ENCODE measurements at regions not wholly inside any gene's neighbourhood (a gene's known extent, or its start where the extent isn't known, plus 50 kb on each side); places are given as distances from the start of the nearest gene placed in this dataset.
"Not testable (repeated sequence)": the region's sequence is repeated elsewhere in the genome, so short reads cannot be mapped to it uniquely, and the experiment has no call there.

DNA sequence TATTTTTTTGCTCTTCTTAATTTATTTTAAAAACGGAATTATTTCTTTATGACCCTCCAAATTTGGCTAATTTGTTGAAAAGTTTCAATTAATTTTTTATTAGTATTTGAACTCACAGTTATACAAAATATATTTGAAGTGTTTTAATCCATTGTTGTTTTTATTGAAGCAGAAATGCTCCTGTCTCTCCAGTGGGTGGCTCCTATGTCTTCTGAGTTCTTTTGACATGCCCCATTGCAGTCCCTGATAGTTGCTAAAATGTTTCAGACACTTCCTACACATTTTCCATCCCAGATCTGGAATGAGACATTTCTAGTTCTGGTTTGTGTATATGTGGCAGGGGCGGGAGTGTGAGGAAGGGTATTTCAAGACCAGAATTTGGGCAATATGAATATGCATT is 579.4 kb upstream of the PRR20A start:
- peak; percentile 23 for DNase-seq

GRCh38 chr13:56563663-56564062 is 577.1 kb upstream of the PRR20A start:
- no peak for DNase-seq

GRCh38 chr13:56586976-56587375 is 553.7 kb upstream of the PRR20A start:
- DNase-seq: peak; percentile 68

DNA sequence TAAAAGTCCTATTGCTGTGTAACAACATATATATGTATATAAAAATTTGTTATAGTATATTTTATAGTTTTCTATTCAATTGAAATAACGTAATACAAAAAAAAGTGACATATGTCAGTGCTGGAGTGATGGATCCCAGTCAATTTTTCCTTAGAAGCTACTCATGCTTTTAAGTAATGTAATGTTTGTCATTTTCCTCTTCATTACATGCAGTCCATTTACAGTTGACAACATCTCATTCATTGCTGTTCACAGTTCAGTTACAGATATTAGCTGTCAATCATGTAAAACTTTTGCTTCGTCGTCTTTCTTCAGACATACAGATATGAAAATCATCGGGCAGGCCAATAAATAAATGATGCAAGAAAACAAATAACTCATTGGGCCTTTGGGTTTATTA is 525.1 kb upstream of the PRR20A start:
- DNase-seq: no peak

DNA sequence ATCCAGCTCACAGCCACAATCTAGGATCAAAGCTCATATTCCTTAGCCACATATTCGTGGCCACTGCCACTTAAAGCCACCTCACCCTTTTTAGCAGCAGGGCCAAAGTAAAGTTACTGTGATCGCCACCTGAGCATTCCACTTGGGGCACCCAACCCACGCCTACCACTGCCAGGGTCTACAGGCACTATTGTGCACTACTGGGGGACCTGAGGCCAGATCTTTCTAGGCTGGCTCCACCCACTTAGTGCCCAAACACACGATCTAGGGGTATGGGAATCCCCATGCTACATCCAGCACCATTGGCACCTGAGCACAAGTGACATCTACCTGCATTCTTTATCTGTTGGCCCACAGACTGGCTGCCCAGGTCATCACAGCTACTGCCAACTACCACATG is 517.9 kb upstream of the PRR20A start:
- no peak for DNase-seq

GRCh38 chr13:56628886-56629285 is 511.8 kb upstream of the PRR20A start:
- not testable (repeated sequence) for DNase-seq

GRCh38 chr13:56631060-56631459 is 509.7 kb upstream of the PRR20A start:
- not testable (repeated sequence) for DNase-seq

- no peak for DNase-seq
Observed at GRCh38 chr13:56653043-56653442, 487.7 kb upstream of the PRR20A start.

- DNase-seq: no peak
Observed at GRCh38 chr13:56659041-56659471, 481.7 kb upstream of the PRR20A start.

DNA sequence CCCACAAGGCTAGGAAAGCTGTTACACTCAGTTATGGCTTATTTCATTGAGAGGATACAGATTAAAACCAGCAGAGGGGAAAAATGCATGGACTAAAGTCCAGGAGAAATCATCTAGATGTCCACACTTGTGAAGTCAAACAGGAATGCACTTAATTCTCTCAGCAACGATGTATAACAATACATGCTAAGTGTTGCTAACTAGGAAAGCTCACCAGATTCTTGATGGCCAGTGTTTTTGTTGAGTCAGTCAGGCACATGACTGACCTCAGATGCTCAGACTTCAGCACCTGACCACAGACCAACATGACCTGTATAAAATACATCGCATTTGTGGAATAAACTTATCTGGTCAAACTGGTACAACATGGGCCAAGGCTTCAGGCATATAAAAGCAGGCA is 470.2 kb upstream of the PRR20A start:
- DNase-seq: no peak

DNA sequence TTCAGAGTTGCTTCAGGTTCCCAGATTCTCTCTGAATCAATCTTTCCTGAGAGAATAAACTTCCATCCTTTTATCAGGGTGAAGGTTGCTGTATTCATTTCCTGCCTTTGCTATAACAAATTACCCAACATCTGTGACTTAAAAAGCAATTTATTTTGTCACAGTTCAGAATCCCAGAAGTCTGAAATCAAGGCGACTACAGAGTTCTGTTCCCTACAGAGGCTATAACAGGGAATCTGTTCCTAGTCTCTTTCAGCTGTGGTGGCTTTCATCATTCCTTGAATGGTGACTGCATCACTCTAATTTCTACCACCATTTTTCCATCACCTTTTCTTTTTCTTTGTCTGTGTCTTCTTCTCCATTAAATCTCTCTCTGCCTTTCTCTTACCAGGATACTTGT is 459.3 kb upstream of the PRR20A start:
- no peak for DNase-seq

DNA sequence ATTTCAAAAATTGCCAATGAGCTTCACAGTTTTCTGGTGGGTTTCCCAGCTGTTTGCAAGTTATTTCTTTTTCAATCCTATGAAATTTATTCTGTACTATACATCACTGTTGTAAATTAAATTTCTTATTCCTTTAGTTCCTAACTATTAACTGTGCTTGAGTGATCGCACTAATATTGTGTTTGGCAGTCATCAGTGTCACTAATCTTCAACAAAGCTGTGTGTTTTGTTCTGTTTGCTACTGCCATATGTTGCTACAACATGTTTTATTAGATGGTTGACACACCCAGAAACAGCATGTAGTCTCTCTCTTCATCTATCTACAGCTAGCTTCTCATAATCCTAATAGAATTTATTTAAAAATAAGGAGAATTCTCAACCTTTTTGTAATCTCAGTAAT is 453.6 kb upstream of the PRR20A start:
- peak; percentile 81 for DNase-seq

DNA sequence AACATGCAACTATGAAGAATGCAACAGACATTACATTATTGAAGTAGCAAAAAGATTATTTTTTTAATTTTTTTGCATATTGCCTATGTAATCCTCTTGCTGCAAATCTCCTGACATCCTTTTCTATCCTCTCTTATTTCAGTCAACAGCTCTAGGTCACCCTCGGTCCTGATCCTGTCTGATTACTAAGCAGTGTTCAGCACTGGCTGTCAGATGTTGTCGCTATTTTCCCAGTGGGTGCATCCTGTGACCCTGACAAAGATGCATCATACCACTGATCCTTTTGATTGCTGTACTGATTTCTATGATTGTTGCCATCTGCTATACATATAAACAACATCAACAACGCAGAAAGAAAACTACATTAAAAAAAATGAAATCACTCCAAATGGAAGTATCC is 443.7 kb upstream of the PRR20A start:
- no peak for DNase-seq

- DNase-seq: no peak
Observed at GRCh38 chr13:56700324-56700723, 440.4 kb upstream of the PRR20A start.

GRCh38 chr13:56706485-56706884 is 434.2 kb upstream of the PRR20A start:
- no peak for DNase-seq

DNA sequence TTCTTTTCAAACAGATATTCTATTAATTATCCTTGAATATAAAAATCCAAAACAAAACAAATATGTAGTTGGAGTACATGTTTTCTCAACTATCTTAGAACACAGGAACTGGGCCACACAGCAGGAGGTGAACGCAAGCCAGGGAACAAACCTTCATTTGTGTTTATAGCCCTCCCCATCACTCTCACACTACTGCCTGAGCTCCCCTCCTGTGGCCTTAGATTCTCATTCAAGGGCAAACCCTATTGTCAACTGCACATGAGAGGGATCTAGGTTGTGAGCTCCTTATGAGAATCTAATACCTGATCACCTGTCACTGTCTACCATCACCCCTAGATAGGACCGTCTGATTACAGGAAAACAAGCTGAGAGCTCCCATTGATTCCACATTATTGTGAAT is 427.1 kb upstream of the PRR20A start:
- DNase-seq: no peak

DNA sequence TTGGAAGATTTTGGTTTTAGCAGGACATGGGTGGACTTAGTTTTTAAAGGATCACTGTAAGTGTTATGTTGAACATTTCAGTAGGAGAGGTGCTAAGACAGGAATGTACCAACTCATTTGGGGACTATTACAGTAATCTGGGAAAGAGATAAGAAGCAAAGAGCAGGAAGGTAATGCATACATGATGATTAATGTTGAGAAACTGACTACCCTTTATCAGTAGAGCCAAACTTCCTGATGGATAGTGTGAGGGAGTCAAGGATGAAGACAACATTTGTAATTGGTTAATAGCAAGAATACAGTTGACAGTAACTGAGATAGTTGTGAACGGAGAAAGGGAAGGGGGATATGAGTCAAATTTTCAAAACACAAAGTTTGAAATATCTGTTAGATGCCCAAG is 421.9 kb upstream of the PRR20A start:
- no peak for DNase-seq

DNA sequence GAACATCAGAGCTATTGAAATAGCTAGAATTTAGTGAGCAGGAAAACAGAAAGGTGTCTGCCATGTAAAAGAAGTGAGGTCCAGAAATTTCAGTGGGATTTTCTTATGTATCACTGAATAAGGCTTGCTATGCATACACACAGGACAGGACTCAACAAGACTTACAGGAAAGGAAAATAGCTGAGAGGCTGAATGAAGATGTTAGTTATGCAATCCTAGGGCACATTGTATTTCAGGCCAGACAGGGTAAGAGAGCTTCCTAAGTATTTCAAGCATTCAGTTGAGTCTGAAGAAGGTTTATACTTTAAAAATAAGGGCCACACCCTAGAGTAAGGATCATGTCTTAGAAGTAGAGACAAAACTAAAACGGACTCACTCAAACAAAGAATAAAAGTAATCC is 419.9 kb upstream of the PRR20A start:
- no peak for DNase-seq

- no peak for DNase-seq
Observed at GRCh38 chr13:56735537-56735942, 405.2 kb upstream of the PRR20A start.

- DNase-seq: no peak
Observed at GRCh38 chr13:56736966-56737365, 403.8 kb upstream of the PRR20A start.

- no peak for DNase-seq
Observed at GRCh38 chr13:56752636-56753035, 388.1 kb upstream of the PRR20A start.

GRCh38 chr13:56755181-56755935 is 385.4 kb upstream of the PRR20A start:
- DNase-seq: no peak

GRCh38 chr13:56763333-56763732 is 377.4 kb upstream of the PRR20A start:
- DNase-seq: peak; percentile 78

DNA sequence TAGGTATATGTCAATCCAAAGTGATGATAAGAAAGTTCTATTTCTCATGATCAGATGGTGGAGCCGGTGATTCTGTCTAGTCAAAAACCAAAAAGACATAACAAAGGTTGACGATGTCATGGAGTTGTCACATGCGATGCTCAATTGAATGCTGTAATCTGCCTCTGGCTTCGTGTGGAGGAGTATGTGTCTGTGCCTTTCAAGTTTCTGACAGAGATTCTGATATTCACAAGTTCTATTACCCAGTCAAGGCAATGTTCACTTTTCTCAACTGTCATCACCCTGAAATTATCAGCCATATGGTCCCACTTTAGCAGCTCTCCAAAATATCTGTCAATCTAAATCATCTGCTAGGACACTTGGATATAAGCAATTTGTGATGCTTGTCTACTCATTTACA is 367.6 kb upstream of the PRR20A start:
- peak; percentile 79 for DNase-seq

DNA sequence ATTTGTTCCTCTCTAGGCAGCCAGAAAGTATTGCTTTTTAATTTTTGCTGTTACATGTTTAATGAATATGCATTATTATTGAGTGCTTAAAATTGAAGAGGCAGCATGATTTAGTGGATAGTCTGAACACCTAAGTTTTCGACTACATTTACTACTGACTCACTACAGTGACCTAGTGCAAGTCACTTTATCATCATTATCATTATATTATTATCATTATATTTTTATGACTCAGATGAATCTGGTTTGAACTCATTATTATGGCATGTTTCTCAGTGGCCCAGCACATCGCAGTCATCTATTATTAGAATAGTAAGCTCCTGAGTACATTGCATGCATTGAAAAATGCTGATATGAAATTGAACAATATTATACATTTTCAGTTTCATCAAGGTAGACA is 351.2 kb upstream of the PRR20A start:
- DNase-seq: no peak
